ENCODE measurements at regions not wholly inside any gene's neighbourhood (a gene's known extent, or its start where the extent isn't known, plus 50 kb on each side); places are given as distances from the start of the nearest gene placed in this dataset.

DNA sequence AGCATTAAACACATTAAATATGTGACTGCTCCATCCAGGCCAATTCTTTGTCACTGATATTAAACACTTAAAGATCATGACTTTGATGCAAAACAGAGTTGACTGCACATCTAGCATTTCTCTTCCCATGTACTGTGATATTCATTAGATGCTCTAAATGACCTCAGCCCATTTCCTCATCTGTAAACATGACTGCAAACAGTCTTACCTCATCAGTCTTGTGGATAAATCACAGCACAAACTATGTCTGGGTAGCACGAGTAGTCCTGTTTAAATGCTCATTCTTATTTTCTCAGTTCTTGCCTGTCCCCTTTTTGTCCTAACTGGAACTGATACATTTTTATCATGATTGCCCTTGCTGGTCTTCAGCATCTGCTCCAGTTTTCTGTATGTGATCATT lies 1974.8 kb upstream of the LRRTM1 start:
- no peak overlapping the region for H2AFZ ChIP-seq (ENCODE audit: low read depth, low read length, severe bottlenecking)

DNA sequence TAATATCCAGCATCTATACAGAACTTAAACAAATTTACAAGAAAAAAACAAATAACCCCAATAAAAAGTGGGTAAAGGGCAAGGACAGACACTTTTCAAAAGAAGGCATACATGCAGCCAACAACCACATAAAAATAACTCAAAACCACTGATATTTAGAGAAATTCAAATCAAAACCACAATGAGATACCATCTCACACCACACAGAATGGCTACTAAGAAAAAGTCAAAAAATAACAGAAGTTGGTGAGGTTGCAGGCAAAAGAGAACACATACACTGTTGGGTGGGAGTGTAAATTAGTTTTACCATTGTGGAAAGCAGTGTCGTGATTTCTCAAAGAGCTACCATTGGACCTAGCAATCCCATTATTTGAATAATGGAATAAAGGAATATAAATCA lies 1973.9 kb upstream of the LRRTM1 start:
- no peaks in the 10 kb centered on the region for H3K27me3 ChIP-seq (ENCODE audit: low read length)
- H3K9me3 ChIP-seq (ENCODE audit: insufficient read depth, low read length), result no peaks in the 10 kb centered on the region
- TF ChIP-seq, protein P1, sequence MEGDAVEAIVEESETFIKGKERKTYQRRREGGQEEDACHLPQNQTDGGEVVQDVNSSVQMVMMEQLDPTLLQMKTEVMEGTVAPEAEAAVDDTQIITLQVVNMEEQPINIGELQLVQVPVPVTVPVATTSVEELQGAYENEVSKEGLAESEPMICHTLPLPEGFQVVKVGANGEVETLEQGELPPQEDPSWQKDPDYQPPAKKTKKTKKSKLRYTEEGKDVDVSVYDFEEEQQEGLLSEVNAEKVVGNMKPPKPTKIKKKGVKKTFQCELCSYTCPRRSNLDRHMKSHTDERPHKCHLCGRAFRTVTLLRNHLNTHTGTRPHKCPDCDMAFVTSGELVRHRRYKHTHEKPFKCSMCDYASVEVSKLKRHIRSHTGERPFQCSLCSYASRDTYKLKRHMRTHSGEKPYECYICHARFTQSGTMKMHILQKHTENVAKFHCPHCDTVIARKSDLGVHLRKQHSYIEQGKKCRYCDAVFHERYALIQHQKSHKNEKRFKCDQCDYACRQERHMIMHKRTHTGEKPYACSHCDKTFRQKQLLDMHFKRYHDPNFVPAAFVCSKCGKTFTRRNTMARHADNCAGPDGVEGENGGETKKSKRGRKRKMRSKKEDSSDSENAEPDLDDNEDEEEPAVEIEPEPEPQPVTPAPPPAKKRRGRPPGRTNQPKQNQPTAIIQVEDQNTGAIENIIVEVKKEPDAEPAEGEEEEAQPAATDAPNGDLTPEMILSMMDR (IDR thresholded peaks at IDR 0.05; ENCODE audit: insufficient read depth, low read length, poor library complexity, severe bottlenecking), result no peak
- no peak for TF ChIP-seq EZH2phosphoT487 (conservative IDR thresholded peaks at IDR 0.05; ENCODE audit: low read length)
- no peaks in the 10 kb centered on the region for H3F3A ChIP-seq (ENCODE audit: insufficient read depth)
- H3K9me2 ChIP-seq (replicated peaks; ENCODE audit: insufficient read depth, low read length), result no peaks in the 10 kb centered on the region
- H3K36me3 ChIP-seq (ENCODE audit: low read length), result no peaks in the 10 kb centered on the region
- H4K20me1 ChIP-seq (ENCODE audit: low read depth, low read length), result no peaks in the 10 kb centered on the region
- no peak overlapping the region for H3K4me3 ChIP-seq (ENCODE audit: insufficient read depth, low read length, poor library complexity, severe bottlenecking)
- H2AFZ ChIP-seq (ENCODE audit: low read depth, low read length, severe bottlenecking), result no peak overlapping the region
- H3K4me2 ChIP-seq (ENCODE audit: low read depth, low read length, poor library complexity, severe bottlenecking), result no peak overlapping the region
- H3K27ac ChIP-seq (ENCODE audit: low read depth, low read length), result no peak overlapping the region
- H3K79me2 ChIP-seq (ENCODE audit: insufficient read depth, low read length), result no peaks in the 10 kb centered on the region
- no peak overlapping the region for H3K9ac ChIP-seq (ENCODE audit: low read length)

More for the DNA sequence above, 1974.8 kb upstream of the LRRTM1 start:
- no peaks in the 10 kb centered on the region for H3K36me3 ChIP-seq (ENCODE audit: low read length)
- H3K9me3 ChIP-seq (ENCODE audit: insufficient read depth, low read length), result no peaks in the 10 kb centered on the region
- H4K20me1 ChIP-seq (ENCODE audit: low read depth, low read length), result no peaks in the 10 kb centered on the region
- H3K27ac ChIP-seq (ENCODE audit: low read depth, low read length), result no peak overlapping the region
- no peak overlapping the region for H3K4me2 ChIP-seq (ENCODE audit: low read depth, low read length, poor library complexity, severe bottlenecking)
- no peak overlapping the region for H3K4me3 ChIP-seq (ENCODE audit: insufficient read depth, low read length, poor library complexity, severe bottlenecking)
- H3K27me3 ChIP-seq (ENCODE audit: low read length), result no peaks in the 10 kb centered on the region
- H3K9ac ChIP-seq (ENCODE audit: low read length), result no peak overlapping the region
- no peaks in the 10 kb centered on the region for H3K9me2 ChIP-seq (replicated peaks; ENCODE audit: insufficient read depth, low read length)
- no peaks in the 10 kb centered on the region for H3K79me2 ChIP-seq (ENCODE audit: insufficient read depth, low read length)
- H3F3A ChIP-seq (ENCODE audit: insufficient read depth), result no peaks in the 10 kb centered on the region
- no peak for TF ChIP-seq EZH2phosphoT487 (conservative IDR thresholded peaks at IDR 0.05; ENCODE audit: low read length)
- TF ChIP-seq, protein P1 (IDR thresholded peaks at IDR 0.05; ENCODE audit: insufficient read depth, low read length, poor library complexity, severe bottlenecking), result no peak

DNA sequence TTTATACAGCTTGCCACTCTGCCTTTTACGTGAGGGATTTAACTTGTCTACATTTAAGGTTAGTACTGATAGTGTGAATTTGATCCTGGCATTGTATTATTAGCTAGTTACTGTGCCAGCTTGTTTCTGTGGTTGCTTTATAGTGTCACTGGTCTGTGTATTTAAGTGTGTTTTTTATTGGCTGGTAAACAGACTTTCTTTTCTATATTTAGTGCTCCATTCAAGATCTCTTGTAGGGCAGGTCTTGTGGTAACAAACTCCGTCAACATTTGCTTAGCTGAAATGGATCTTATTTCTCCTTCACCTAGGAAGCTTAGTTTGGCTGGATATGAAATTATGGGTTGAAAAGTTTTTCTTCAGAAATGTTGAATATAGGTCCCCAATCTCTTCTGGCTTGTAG lies 1971.0 kb upstream of the LRRTM1 start:
- Histone ChIP-seq H2AFZ (ENCODE audit: low read depth, low read length, severe bottlenecking) (no peak overlapping the region), H3K36me3 (ENCODE audit: low read length) (no peaks in the 10 kb centered on the region), H3F3A (ENCODE audit: insufficient read depth) (no peaks in the 10 kb centered on the region), H3K79me2 (ENCODE audit: insufficient read depth, low read length) (no peaks in the 10 kb centered on the region), H3K9me2 (replicated peaks; ENCODE audit: insufficient read depth, low read length) (no peaks in the 10 kb centered on the region), H3K27me3 (ENCODE audit: low read length) (no peaks in the 10 kb centered on the region), H3K4me3 (ENCODE audit: insufficient read depth, low read length, poor library complexity, severe bottlenecking) (no peak overlapping the region), H4K20me1 (ENCODE audit: low read depth, low read length) (no peaks in the 10 kb centered on the region), H3K9me3 (ENCODE audit: insufficient read depth, low read length) (no peaks in the 10 kb centered on the region), H3K9ac (ENCODE audit: low read length) (no peak overlapping the region), H3K27ac (ENCODE audit: low read depth, low read length) (no peak overlapping the region), H3K4me2 (ENCODE audit: low read depth, low read length, poor library complexity, severe bottlenecking) (no peak overlapping the region)
- TF ChIP-seq EZH2phosphoT487 (conservative IDR thresholded peaks at IDR 0.05; ENCODE audit: low read length), result no peak
- TF ChIP-seq, protein P1 (IDR thresholded peaks at IDR 0.05; ENCODE audit: insufficient read depth, low read length, poor library complexity, severe bottlenecking), result no peak

Measured in SU-DHL-6 (cell line).